NCI-H2196 treated with DMSO at 0.1 percent for 48 hours (cell line): ENCODE measurements at regions not wholly inside any gene's neighbourhood (a gene's known extent, or its start where the extent isn't known, plus 50 kb on each side); places are given as distances from the start of the nearest gene placed in this dataset.
"Not testable (repeated sequence)": the region's sequence is repeated elsewhere in the genome, so short reads cannot be mapped to it uniquely, and the experiment has no call there.

ENCODE experiments used
- DNase-seq: peaks from one replicate; lab custom pipeline; 2025; ENCODE audit not compliant: unreplicated experiment; lab: John Stamatoyannopoulos, UW

- DNase-seq: no peak
Measured at GRCh38 chr10:108323274-108323798, 1158.8 kb upstream of the SORCS1 start.

DNA sequence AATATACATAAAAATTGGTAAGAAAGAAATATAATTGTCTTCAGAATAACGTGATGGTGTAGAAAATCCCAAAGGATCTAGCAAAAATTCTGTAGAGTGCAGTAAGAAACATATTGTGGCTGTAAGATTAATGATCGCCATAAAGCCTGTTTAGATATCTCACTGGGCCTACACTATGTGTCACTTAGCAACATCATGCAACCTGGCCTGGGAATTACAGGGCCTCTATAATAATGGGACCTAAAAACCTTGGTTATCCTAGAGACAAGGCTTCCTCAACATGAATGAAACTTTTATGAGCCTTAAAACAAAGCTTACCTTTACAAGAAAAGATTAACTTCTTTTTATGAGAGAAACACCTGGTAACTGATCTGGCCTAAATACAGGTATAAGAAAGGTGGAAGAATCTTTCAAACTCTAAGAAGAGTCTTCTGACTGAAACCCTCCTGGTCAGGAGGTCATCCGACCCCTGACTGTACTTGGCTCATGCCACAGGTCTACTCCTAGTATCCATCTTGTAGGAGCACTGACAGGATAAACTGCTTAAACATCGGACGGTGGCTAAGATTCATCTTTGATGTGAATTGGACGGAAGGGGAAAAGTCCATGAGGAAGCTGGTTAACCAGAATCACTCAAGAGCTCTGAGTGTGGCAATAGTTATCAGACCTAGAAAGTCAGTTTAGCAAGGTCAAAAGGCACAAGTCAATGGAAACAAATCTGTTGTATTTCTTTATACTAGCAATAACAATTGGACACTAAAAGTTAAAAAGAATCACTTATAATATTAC lies 1155.1 kb upstream of the SORCS1 start:
- no peak for DNase-seq

DNA sequence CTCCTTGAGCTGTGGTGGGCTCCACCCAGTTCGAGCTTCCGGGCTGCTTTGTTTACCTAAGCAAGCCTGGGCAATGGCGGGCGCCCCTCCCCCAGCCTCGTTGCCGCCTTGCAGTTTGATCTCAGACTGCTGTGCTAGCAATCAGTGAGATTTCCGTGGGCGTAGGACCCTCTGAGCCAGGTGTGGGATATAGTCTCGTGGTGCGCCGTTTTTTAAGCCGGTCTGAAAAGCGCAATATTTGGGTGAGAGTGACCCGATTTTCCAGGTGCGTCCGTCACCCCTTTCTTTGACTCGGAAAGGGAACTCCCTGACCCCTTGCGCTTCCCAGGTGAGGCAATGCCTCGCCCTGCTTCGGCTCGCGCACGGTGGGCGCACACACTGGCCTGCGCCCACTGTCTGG lies 1151.1 kb upstream of the SORCS1 start:
- DNase-seq: not testable (repeated sequence)

DNA sequence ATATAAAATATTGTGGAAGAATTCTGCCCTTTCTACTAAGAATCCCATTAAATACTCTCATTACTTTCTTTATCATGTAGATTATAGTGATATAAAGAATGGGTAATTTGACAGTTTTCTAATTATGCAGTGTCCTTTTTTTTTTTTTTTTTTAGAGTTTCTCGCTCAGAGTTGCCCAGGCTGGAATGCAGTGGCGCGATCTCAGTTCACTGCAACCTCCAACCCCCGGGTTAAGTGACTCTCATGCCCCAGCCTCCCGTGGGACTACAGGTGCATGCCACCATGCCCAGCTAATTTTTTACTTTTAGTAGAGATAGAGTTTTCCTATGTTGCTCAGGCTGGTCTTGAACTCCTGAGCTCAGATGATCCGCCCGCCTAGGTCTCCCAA lies 1143.4 kb upstream of the SORCS1 start:
- DNase-seq: no peak

DNA sequence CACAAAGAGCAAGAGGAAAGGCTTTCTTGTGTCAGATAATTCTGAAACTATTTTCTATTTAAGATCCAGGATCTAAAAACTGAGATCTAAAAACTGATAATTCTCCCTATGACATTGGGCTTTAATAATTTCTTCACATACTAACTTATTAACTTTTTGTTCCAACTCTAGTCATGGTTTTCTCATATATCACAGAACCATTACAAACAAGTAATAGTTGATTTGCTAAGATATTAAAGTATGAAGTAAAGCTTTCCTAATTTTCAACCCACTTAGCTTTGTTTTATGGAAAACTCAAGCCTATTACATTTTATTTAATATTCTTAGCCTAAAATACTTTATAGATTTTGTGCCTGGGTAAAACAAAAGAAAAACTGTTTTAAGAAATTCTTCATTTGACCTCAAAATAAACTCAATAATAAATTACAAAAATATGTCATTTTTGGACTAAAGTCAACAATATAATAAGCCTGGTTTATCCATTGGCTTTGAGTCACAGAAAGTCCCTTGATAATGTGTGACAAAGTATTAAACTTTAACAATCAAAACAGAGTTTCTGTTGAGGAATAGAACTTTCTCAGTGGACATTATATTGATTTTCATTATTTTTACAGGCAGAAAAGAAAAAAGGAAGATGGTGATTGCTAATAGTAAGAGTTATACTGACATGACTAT lies 1142.9 kb upstream of the SORCS1 start:
- no peak for DNase-seq

DNA sequence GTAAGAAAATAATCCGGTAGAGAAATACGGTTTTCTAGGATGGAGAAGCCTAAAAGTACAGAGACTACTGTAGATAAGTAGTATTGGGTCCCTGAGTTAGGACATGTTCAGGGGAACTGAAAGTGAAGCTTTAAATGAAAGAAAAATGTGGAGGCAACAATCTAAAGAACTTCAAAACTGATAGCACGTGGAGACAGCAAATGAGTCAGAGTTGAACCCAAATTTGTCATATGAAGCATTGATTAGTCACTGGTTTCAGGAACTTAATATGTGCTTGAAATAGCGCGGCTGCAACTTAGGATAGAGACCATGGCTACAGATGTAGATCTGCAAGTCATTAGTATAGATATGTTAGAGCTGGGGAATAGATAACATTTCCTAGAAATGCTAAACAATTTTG lies 1138.6 kb upstream of the SORCS1 start:
- no peak for DNase-seq

- no peak for DNase-seq
Measured at GRCh38 chr10:108301002-108301401, 1136.5 kb upstream of the SORCS1 start.

DNA sequence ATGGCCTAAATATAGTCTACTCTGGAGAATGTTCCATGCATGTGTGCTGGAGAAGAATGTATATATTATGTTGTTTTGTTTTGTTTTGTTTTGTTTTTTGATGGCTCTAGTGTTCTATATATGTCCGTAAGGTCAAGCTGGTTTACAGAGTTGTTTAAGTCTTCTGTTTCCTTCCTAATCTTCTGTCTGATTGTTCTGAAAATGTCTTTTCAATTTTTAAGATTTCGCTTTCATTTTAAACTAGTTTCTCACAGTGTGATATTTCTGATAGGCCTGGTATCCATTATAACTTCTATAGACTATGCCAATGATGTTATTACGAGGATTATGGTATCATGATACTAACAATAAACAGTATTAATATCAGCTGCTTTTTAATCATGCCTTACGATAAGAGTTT lies 1126.3 kb upstream of the SORCS1 start:
- no peak for DNase-seq

- no peak for DNase-seq
Measured at GRCh38 chr10:108275895-108276685, 1111.6 kb upstream of the SORCS1 start.

DNA sequence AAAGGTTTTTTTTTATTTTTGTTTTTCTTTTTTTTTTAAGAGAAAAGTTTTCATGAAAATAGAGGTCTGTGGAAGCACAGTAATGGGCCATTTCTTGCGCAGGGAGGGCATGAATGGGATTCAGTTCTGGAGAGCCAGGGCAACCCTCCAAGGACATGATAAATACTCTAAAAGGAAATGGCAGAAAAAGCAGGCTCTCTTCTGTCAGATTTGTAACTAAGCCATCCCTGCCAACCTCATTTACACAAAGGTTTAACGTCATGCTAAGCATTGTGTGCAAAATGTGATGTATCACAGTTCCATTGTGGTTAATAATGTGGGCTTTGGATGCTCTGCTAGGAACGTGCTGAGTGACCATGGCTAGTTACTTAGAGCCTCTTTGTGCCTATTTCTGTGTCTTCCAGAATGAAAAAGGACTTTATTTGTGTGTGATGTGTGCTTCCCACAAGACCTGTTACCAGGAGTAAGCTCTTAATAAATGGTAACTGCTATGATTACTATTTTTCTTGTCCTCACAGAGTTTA lies 1095.9 kb upstream of the SORCS1 start:
- DNase-seq: no peak

DNA sequence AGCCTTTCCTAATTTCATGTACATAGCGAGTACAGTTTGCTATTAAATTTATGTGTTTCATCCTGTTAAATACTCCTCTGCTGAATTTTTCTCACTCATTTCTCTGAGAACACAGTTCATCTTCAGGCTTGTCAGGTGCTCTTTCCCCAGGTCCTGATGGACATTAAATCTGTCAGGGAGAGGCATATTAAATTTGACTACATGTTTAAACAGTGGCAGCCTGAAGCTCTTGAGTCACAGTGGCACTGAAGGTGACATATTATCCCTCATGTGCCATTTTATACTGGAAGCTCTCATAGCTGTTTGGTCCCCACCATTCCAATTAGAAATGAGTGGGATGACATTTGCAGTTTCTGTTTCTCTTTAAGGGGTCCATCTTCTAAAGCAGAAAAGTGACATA lies 1089.6 kb upstream of the SORCS1 start:
- no peak for DNase-seq

DNA sequence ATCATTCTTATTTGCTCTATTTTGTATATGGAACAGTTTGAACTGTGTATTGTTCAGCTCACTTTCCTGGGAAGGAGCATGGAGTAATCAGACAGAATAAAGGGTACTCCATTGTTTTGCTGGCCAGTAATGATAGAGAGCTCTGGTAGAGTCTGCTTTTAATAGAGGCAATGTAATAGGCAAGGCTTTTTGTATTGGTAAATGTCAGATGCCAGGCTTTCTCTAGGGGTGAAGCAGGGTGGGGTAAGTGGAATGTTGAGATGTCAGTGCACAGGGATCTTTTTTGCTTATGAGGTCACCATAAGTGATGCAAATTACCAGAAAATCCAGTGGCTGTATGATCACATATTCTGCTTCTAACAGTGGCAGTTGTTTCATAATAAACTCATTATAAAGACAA lies 1088.3 kb upstream of the SORCS1 start:
- DNase-seq: no peak

DNA sequence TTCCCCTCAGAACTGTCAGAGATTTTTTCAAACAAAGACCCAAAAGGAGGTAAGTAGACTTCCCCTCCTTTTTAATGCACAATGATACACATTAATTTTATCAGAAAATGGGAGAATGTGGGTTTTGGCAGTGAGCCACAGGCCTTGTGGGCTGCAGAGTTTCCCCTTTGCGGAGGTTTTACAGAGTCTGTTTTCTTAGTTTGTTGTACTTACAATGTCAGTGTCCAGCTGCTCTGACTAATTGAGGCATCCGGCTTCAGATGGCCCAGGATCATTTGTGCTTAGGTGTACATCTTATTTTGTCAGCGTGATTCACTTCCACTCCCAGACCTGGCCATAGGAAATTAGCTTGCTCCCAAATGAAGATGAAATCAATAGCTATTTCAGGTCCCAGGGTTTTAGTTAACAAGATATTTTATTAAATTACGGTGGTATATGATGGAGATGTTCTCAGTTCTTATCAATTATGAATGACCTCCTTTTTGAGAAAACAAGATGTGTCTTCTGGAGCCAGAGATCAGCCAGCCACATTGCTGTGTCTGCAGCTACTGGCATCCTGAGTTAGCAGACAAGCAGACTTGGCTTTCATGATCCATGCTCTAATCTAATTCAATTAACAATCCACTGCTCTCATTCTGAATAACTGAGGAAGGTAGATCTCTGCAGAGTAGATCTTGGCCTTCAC lies 1086.6 kb upstream of the SORCS1 start:
- no peak for DNase-seq

GRCh38 chr10:108249940-108250339 lies 1085.4 kb upstream of the SORCS1 start:
- no peak for DNase-seq

GRCh38 chr10:108244443-108245228 lies 1080.1 kb upstream of the SORCS1 start:
- DNase-seq: no peak

- DNase-seq: no peak
Measured at GRCh38 chr10:108241166-108241565, 1076.7 kb upstream of the SORCS1 start.

DNA sequence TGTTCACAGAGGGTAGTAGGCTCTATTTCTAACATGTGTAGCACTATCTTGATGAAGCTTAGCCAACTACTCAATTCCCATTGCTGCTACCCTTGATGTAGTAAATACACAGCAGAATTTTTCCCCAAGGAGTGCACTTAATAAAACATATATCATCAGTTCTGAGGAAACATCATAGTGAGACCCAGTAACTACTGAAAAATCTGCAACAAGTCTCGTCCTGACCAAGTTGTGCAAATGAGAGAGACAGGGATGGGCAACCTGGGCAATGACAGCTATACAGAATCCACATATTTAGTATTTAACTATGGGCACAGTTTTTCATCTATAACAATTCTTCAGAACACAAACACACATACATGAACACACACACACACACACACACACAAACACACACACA lies 1073.8 kb upstream of the SORCS1 start:
- DNase-seq: no peak

DNA sequence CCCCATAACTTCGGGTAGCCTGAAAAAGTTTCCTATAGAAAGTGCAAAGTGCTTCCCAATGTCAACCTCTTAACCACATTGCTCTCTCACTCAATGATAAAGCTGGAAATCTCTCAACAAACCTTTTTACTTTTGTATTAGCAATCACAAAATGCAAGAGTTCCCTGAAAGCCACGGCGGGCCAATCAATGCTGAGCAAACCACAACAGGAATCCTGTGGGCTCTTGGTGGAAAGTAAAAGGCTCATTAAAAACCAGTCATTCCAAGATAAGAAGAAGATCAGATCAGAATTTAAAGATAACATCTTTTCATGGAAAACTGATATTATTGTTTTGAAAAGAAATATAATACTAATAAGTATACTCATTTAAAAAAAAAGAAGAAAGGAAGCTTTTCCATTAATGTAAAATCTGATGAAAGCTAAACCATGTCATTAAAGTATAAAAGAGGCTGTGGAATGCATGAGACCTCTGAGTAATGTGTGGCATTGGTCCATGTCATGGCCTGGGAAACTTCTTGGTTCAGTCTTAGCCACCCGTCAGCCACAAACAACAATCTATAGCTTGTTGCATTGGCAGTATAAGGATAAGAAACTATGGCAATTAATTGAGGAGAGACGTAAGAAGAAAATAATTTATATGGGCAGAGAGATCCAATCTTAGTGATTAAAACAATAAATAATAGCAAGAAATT lies 1066.1 kb upstream of the SORCS1 start:
- no peak for DNase-seq

DNA sequence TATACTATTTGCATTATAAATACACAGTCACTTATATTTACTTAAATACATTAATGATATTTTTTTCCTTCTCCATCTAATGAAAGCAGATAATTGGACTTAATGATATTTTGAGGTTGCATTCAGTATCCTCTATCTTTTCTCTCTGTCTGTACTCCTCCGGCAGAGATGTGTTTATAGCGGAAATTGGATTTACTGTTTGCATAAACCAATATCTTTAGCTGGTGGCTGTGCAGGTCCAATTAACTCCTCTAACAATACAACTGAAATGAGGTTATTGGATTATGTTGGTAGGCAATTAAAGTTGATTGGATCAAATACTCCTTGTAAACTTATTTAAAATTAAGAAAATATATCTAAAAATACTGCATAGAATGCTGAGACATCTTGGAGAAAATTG lies 1044.2 kb upstream of the SORCS1 start:
- DNase-seq: no peak

DNA sequence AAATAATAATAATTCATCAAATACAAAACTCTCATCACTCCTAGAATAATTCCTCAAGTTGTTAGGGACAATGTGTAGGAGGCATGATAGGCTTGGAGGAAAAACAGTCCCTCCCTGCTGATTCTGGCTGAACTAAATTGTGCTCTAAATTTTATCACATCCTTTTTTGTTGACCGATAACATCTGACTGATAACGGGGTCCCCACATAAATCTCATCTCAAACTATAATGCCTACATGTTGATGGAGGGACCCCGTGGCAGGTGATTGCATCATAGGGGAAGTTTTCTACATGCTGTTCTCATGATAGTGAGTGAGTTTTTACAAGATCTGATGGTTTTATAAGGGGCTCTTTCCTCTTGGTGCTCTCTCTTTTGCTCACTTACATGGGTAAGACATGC lies 1043.5 kb upstream of the SORCS1 start:
- no peak for DNase-seq
